ENCODE measurements at regions not wholly inside any gene's neighbourhood (a gene's known extent, or its start where the extent isn't known, plus 50 kb on each side); places are given as distances from the start of the nearest gene placed in this dataset.

GRCh38 chr10:52903397-52903938, 130.9 kb upstream of the MBL2 start:
- TF ChIP-seq, protein P1, sequence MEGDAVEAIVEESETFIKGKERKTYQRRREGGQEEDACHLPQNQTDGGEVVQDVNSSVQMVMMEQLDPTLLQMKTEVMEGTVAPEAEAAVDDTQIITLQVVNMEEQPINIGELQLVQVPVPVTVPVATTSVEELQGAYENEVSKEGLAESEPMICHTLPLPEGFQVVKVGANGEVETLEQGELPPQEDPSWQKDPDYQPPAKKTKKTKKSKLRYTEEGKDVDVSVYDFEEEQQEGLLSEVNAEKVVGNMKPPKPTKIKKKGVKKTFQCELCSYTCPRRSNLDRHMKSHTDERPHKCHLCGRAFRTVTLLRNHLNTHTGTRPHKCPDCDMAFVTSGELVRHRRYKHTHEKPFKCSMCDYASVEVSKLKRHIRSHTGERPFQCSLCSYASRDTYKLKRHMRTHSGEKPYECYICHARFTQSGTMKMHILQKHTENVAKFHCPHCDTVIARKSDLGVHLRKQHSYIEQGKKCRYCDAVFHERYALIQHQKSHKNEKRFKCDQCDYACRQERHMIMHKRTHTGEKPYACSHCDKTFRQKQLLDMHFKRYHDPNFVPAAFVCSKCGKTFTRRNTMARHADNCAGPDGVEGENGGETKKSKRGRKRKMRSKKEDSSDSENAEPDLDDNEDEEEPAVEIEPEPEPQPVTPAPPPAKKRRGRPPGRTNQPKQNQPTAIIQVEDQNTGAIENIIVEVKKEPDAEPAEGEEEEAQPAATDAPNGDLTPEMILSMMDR (IDR thresholded peaks at IDR 0.05): no peak
- TF ChIP-seq POLR2A (IDR thresholded peaks at IDR 0.05): no peak
